ENCODE measurements at regions not wholly inside any gene's neighbourhood (a gene's known extent, or its start where the extent isn't known, plus 50 kb on each side); places are given as distances from the start of the nearest gene placed in this dataset.

GRCh38 chr2:18651842-18652774, 62.7 kb upstream of the NT5C1B start:
- no peak for DNase-seq

GRCh38 chr2:18650221-18650620, 60.9 kb upstream of the NT5C1B start:
- DNase-seq (no peak), ATAC-seq (no peak)

More at GRCh38 chr2:18651842-18652774, 62.7 kb upstream of the NT5C1B start:
- ATAC-seq, result no peak

GRCh38 chr2:18649502-18650135, 60.2 kb upstream of the NT5C1B start:
- DNase-seq, result no peak
- ATAC-seq, result no peak

- ATAC-seq, result no peak
- no peak for DNase-seq
Measured at GRCh38 chr2:18648161-18648560, 58.8 kb upstream of the NT5C1B start.

GRCh38 chr2:18647731-18648130, 58.4 kb upstream of the NT5C1B start:
- ATAC-seq (no peak), DNase-seq (no peak)

GRCh38 chr2:18645315-18645714, 55.9 kb upstream of the NT5C1B start:
- ATAC-seq, result no peak
- DNase-seq, result no peak

- no peak for ATAC-seq
- no peak for DNase-seq
Measured at GRCh38 chr2:18644115-18644462, 54.7 kb upstream of the NT5C1B start.

GRCh38 chr2:18643326-18644114, 54.2 kb upstream of the NT5C1B start:
- ATAC-seq (no peak), DNase-seq (no peak)

GRCh38 chr2:18641823-18642222, 52.5 kb upstream of the NT5C1B start:
- DNase-seq (no peak), ATAC-seq (no peak)

- DNase-seq (no peak), ATAC-seq (no peak)
Measured at GRCh38 chr2:18639756-18640453, 50.5 kb upstream of the NT5C1B start.
